ENCODE measurements at regions not wholly inside any gene's neighbourhood (a gene's known extent, or its start where the extent isn't known, plus 50 kb on each side); places are given as distances from the start of the nearest gene placed in this dataset.
"Not testable (repeated sequence)": the region's sequence is repeated elsewhere in the genome, so short reads cannot be mapped to it uniquely, and the experiment has no call there.

DNA sequence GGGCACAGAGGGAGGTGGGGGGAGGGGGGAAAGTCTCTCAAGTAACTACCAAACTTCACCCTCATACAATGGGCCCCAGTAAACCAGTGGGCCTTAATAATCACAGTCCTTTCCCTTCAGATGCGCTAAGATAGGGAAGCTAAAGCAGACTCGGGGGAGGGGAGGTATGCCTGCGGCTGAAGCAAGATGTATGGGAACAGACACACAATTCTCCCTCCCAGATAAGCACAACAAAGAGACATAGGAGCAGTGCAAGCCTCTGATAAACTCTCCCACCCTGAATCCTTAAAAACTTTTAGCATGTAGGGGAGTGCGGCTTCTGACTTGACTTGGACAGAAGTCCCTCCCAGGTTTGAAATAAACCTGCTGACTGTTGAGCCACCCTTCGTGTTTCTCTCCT lies 54.7 kb downstream of the PROP1 start:
- H2AFZ ChIP-seq (ENCODE audit: low read depth, low read length); H3K4me3 ChIP-seq (ENCODE audit: low read length); H3K9me3 ChIP-seq (ENCODE audit: low read length); H3K4me1 ChIP-seq (ENCODE audit: insufficient read depth, low read length); H3K36me3 ChIP-seq (ENCODE audit: insufficient read depth, low read length); H3K27me3 ChIP-seq (ENCODE audit: insufficient read depth, low read length): not testable (repeated sequence)

GRCh38 chr5:177939246-177940171 lies 56.5 kb downstream of the PROP1 start:
- H3K27me3 ChIP-seq (ENCODE audit: insufficient read depth, low read length); H3K36me3 ChIP-seq (ENCODE audit: insufficient read depth, low read length); H3K4me3 ChIP-seq (ENCODE audit: low read length); H3K9me3 ChIP-seq (ENCODE audit: low read length); H2AFZ ChIP-seq (ENCODE audit: low read depth, low read length); H3K4me1 ChIP-seq (ENCODE audit: insufficient read depth, low read length): not testable (repeated sequence)

- not testable (repeated sequence) for H3K9me3 ChIP-seq (ENCODE audit: low read length); H3K4me3 ChIP-seq (ENCODE audit: low read length); H3K27me3 ChIP-seq (ENCODE audit: insufficient read depth, low read length); H3K36me3 ChIP-seq (ENCODE audit: insufficient read depth, low read length); H2AFZ ChIP-seq (ENCODE audit: low read depth, low read length); H3K4me1 ChIP-seq (ENCODE audit: insufficient read depth, low read length)
Observed at GRCh38 chr5:177938767-177939166, 57.3 kb downstream of the PROP1 start.

DNA sequence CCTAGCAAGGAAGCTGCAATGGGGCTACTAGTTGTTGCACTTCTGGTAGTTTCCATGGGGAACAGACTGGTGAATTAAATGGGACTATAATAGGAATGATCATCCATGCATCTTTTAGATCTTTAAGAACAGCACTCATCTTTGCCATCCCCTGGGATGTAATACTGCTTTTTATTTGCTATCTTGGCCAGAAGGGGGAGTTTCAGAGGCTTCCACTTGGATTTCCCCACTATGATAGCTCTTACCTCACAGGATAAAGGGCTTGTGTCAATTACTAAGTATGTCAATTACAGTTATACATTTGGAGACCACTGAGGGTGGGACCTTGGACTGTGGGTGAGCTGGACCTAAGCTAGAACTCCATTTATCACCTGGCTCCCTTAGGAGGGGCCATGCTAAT lies 61.8 kb downstream of the PROP1 start:
- H3K4me1 ChIP-seq (ENCODE audit: insufficient read depth, low read length) = not testable (repeated sequence)

DNA sequence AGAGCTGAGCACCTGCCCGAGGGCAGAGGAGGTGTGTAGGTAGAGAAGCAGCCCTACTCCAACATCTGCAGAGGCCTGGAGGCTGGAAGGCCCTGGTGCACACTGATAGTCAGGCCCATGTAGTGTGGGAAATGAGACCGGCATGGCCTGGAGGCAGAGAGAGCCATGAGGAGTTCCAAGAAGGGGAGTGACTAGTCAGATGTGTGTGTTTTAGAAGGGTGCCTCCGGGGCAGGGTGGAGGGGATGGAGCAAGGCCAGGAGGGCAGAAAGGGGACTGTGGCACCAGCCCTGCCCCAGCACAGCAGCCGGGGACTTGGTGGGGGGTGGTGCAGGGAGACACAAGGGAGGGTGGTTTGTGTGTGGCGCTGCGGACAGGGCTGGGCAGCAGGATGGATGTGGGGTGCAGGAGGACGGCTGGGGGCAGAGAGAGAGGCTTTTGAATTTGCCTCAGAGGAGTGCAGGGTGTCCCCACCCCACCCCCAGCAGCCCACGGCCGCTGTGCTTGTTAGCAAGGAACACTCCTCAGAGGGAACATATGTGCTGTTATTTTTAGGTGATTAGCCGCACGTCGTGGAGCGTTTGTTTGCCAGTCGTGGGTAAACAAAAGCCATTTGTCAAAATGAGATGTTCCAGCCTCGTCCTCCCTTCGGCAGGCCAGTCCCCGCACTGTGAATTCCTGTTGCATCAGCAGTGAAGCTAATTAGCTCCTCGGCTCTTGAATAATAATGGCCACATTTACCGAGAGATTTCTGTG lies 65.6 kb downstream of the PROP1 start:
- H3K36me3 ChIP-seq (ENCODE audit: insufficient read depth, low read length); H3K9me3 ChIP-seq (ENCODE audit: low read length); H3K4me3 ChIP-seq (ENCODE audit: low read length); H3K4me1 ChIP-seq (ENCODE audit: insufficient read depth, low read length); H3K27me3 ChIP-seq (ENCODE audit: insufficient read depth, low read length); H2AFZ ChIP-seq (ENCODE audit: low read depth, low read length): not testable (repeated sequence)

More for the DNA sequence above, 61.8 kb downstream of the PROP1 start:
- not testable (repeated sequence) for H3K9me3 ChIP-seq (ENCODE audit: low read length); H2AFZ ChIP-seq (ENCODE audit: low read depth, low read length); H3K27me3 ChIP-seq (ENCODE audit: insufficient read depth, low read length); H3K36me3 ChIP-seq (ENCODE audit: insufficient read depth, low read length); H3K4me3 ChIP-seq (ENCODE audit: low read length)

GRCh38 chr5:177929618-177930017 lies 66.4 kb downstream of the PROP1 start:
- not testable (repeated sequence) for H3K36me3 ChIP-seq (ENCODE audit: insufficient read depth, low read length); H3K4me3 ChIP-seq (ENCODE audit: low read length); H3K9me3 ChIP-seq (ENCODE audit: low read length); H3K27me3 ChIP-seq (ENCODE audit: insufficient read depth, low read length); H2AFZ ChIP-seq (ENCODE audit: low read depth, low read length); H3K4me1 ChIP-seq (ENCODE audit: insufficient read depth, low read length)

- H3K4me3 ChIP-seq (ENCODE audit: low read length); H3K27me3 ChIP-seq (ENCODE audit: insufficient read depth, low read length); H3K9me3 ChIP-seq (ENCODE audit: low read length); H3K36me3 ChIP-seq (ENCODE audit: insufficient read depth, low read length); H2AFZ ChIP-seq (ENCODE audit: low read depth, low read length); H3K4me1 ChIP-seq (ENCODE audit: insufficient read depth, low read length): not testable (repeated sequence)
Observed at GRCh38 chr5:177927500-177927899, 68.5 kb downstream of the PROP1 start.

DNA sequence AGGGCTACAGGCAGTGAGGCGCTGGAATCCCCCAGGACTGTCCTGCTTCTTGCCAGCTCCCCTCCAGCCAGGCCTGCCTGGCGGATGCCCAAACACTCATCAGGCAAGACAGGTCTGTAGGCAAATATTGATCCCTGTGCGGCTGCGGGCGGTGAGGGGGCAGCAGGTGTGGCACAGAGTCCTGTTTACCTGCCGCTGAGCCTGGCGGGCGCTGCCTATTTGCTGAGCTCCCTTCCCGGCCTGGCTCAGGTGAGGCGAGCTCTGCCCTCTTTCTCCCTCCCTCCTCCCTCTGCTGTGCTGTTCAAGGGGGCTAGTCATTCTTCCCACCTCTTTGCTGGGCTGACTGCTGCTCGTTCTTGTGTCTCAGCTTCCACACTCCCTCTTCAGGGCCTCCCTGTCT lies 71.5 kb downstream of the PROP1 start:
- H2AFZ ChIP-seq (ENCODE audit: low read depth, low read length); H3K4me1 ChIP-seq (ENCODE audit: insufficient read depth, low read length); H3K27me3 ChIP-seq (ENCODE audit: insufficient read depth, low read length); H3K36me3 ChIP-seq (ENCODE audit: insufficient read depth, low read length); H3K4me3 ChIP-seq (ENCODE audit: low read length); H3K9me3 ChIP-seq (ENCODE audit: low read length): not testable (repeated sequence)

DNA sequence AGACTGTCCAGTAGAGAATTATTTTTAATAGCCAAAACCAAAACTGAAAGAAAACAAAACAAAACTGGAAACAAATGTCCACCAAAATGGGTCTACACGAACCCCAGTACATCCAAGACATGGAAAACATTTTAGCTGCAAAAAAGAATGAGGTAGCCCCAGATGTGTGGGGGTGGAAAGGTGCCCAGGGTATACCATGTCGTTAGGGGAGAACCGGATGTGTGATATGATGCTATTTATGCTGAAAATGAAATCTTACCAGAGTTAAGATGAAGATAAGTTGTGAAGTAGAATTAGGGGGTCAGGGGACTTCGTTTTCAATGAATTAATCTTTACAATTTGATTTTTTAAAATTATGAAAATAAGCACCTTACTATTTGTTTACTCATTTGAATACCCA lies 72.2 kb downstream of the PROP1 start:
- H3K27me3 ChIP-seq (ENCODE audit: insufficient read depth, low read length); H2AFZ ChIP-seq (ENCODE audit: low read depth, low read length); H3K9me3 ChIP-seq (ENCODE audit: low read length); H3K4me1 ChIP-seq (ENCODE audit: insufficient read depth, low read length); H3K4me3 ChIP-seq (ENCODE audit: low read length); H3K36me3 ChIP-seq (ENCODE audit: insufficient read depth, low read length): not testable (repeated sequence)

DNA sequence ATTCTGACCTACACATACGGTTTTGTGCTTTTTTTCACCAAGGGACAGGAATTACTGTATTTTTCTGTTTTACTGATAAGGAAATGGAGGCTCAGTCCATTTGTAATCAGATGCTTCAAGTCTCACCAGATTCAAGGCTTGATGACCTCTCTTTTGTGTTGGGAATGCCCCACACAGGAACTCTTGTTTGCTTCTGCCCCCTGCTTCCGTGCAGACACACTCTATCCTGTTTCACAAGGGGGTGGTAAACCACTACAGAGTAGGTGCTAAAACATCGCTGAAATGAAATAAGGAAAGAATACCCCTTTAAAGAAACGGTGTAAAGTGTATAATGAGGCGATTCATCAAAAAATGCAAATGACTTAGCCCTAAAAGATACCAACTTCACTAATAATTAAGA lies 72.9 kb downstream of the PROP1 start:
- H2AFZ ChIP-seq (ENCODE audit: low read depth, low read length); H3K36me3 ChIP-seq (ENCODE audit: insufficient read depth, low read length); H3K27me3 ChIP-seq (ENCODE audit: insufficient read depth, low read length); H3K4me3 ChIP-seq (ENCODE audit: low read length); H3K4me1 ChIP-seq (ENCODE audit: insufficient read depth, low read length); H3K9me3 ChIP-seq (ENCODE audit: low read length): not testable (repeated sequence)

DNA sequence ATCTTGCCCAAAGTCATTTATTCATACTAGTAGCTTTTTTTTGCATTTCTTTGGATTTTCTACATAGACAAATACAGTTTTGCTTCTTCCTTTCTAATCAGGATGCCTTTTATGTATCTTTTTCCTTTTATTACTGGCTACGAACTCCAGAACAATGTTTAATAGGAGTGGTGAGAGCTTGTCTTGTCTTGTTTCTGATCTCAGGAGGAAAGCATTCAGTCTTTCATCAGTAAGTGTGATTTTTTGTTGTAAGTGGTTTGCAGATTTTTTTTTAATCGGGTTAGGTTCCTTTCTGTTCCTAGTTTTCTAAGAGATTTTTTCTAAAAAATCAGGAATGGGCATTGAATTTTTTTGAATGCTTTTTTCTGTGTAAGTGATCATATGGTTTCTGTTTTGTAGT lies 86.8 kb downstream of the PROP1 start:
- not testable (repeated sequence) for H3K4me3 ChIP-seq (ENCODE audit: low read length); H3K9me3 ChIP-seq (ENCODE audit: low read length); H2AFZ ChIP-seq (ENCODE audit: low read depth, low read length); H3K27me3 ChIP-seq (ENCODE audit: insufficient read depth, low read length); H3K4me1 ChIP-seq (ENCODE audit: insufficient read depth, low read length); H3K36me3 ChIP-seq (ENCODE audit: insufficient read depth, low read length)

DNA sequence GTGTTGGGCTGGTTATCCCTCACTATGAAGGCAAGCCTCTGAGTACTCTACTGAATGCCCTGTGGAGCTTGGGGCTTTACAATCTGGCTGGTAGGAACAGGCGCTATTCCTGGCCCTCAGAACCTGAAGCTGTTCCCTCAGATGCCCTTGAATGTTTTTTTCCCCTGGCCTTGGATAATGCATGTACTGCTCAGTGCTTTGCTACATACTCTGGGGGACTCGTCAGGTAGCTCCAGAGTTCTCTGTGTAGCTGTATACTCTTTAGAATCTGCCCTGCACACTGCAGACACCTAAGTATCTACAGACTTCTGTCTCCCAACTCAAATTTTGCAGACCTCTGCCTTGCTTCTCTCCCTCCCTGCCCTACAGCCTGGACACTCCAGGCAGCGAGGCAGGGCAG lies 93.2 kb downstream of the PROP1 start:
- H3K36me3 ChIP-seq (ENCODE audit: insufficient read depth, low read length); H3K9me3 ChIP-seq (ENCODE audit: low read length); H2AFZ ChIP-seq (ENCODE audit: low read depth, low read length); H3K4me1 ChIP-seq (ENCODE audit: insufficient read depth, low read length); H3K4me3 ChIP-seq (ENCODE audit: low read length); H3K27me3 ChIP-seq (ENCODE audit: insufficient read depth, low read length): not testable (repeated sequence)

DNA sequence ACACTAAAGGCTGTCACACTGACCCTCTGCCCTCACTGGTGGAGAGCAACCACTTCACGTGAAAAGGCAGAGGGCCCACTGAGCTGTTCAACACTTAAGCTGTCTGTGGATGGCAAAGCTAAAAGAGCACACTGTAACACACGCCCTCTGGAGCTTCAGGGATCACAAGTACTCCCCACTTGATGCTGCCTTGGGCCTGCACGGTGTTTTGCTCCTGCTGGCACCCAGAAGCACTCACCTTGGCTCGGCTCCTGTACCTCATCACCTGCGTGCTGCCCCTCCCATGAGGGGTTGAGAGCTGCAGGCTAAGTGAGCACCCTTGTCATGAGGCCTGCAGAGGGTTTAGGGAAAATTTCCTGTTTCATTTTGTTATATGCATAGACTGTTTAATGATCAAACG lies 96.0 kb downstream of the PROP1 start:
- not testable (repeated sequence) for H3K4me1 ChIP-seq (ENCODE audit: insufficient read depth, low read length); H3K36me3 ChIP-seq (ENCODE audit: insufficient read depth, low read length); H2AFZ ChIP-seq (ENCODE audit: low read depth, low read length); H3K9me3 ChIP-seq (ENCODE audit: low read length); H3K4me3 ChIP-seq (ENCODE audit: low read length); H3K27me3 ChIP-seq (ENCODE audit: insufficient read depth, low read length)

Data from neuron (in vitro differentiated cells).